ENCODE measurements at regions not wholly inside any gene's neighbourhood (a gene's known extent, or its start where the extent isn't known, plus 50 kb on each side); places are given as distances from the start of the nearest gene placed in this dataset.

- no peak overlapping the region for H3K9ac ChIP-seq (ENCODE audit: low read length in 3 of 3)
- DNase-seq = no peak
- no peak overlapping the region for H3K4me3 ChIP-seq (ENCODE audit: low read length in 3 of 3)
- no peaks in the 10 kb centered on the region for H3K9me3 ChIP-seq (ENCODE audit: control insufficient read depth in 2 of 3, insufficient read depth in 1 of 3, low read length in 3 of 3)
- no peaks in the 10 kb centered on the region for H3K27me3 ChIP-seq (ENCODE audit: control insufficient read depth, insufficient read depth, low read length)
- peaks cover 0 to 3% (median 0%) of the 10 kb centered on the region in 3 donors for H3K4me1 ChIP-seq (ENCODE audit: control insufficient read depth in 2 of 3, insufficient read depth in 2 of 3, low read depth in 1 of 3, low read length in 3 of 3)
- intact Hi-C loops (cut with DNase I) = no loop called here
- no peak overlapping the region for H3K27ac ChIP-seq (ENCODE audit: low read depth in 2 of 2, low read length in 2 of 2)
- no peak for FAIRE-seq
- no peaks in the 10 kb centered on the region for H3K36me3 ChIP-seq (ENCODE audit: control insufficient read depth in 2 of 3, insufficient read depth in 3 of 3, low read length in 3 of 3)
- TF ChIP-seq, protein P1, sequence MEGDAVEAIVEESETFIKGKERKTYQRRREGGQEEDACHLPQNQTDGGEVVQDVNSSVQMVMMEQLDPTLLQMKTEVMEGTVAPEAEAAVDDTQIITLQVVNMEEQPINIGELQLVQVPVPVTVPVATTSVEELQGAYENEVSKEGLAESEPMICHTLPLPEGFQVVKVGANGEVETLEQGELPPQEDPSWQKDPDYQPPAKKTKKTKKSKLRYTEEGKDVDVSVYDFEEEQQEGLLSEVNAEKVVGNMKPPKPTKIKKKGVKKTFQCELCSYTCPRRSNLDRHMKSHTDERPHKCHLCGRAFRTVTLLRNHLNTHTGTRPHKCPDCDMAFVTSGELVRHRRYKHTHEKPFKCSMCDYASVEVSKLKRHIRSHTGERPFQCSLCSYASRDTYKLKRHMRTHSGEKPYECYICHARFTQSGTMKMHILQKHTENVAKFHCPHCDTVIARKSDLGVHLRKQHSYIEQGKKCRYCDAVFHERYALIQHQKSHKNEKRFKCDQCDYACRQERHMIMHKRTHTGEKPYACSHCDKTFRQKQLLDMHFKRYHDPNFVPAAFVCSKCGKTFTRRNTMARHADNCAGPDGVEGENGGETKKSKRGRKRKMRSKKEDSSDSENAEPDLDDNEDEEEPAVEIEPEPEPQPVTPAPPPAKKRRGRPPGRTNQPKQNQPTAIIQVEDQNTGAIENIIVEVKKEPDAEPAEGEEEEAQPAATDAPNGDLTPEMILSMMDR (IDR thresholded peaks at IDR 0.05; ENCODE audit: borderline replicate concordance, extremely low read depth, insufficient read depth) = no peak
These were observed 313.6 kb downstream of the NUAK1 start for GRCh38 chr12:105825141-105825540.

DNA sequence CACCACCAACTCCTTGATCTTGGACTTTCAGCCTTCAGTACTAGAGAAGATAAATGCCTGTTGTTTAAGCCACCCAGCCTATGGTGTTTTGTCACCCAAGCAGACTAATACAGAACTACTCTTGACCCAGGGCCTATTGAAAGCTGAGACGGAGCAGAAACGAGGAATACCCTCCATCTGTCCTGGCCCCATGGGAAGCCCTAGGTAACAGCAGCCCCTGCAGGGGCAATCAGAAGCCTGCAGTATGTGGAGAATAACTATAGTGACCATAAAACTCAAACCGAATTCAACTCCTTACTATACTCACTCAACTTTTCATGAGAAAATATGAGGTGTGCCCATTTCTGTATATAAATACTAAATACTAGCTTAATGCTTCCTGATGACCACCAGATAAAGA is 307.4 kb downstream of the NUAK1 start:
- intact Hi-C loops (cut with DNase I) = no loop called here
- DNase-seq (no peak), FAIRE-seq (no peak)
- Histone ChIP-seq H3K27me3 (ENCODE audit: control insufficient read depth, insufficient read depth, low read length) (no peaks in the 10 kb centered on the region), H3K9ac (ENCODE audit: low read length in 3 of 3) (no peak overlapping the region), H3K4me1 (ENCODE audit: control insufficient read depth in 2 of 3, insufficient read depth in 2 of 3, low read depth in 1 of 3, low read length in 3 of 3) (no peaks in the 10 kb centered on the region), H3K36me3 (ENCODE audit: control insufficient read depth in 2 of 3, insufficient read depth in 3 of 3, low read length in 3 of 3) (no peaks in the 10 kb centered on the region), H3K9me3 (ENCODE audit: control insufficient read depth in 2 of 3, insufficient read depth in 1 of 3, low read length in 3 of 3) (no peaks in the 10 kb centered on the region), H3K4me3 (ENCODE audit: low read length in 3 of 3) (no peak overlapping the region), H3K27ac (ENCODE audit: low read depth in 2 of 2, low read length in 2 of 2) (no peak overlapping the region)
- TF ChIP-seq, protein P1 (IDR thresholded peaks at IDR 0.05; ENCODE audit: borderline replicate concordance, extremely low read depth, insufficient read depth) = no peak

- H3K27me3 ChIP-seq (ENCODE audit: control insufficient read depth, insufficient read depth, low read length) = no peaks in the 10 kb centered on the region
- FAIRE-seq = no peak
- intact Hi-C loops (cut with DNase I) = no loop called here
- no peaks in the 10 kb centered on the region for H3K36me3 ChIP-seq (ENCODE audit: control insufficient read depth in 2 of 3, insufficient read depth in 3 of 3, low read length in 3 of 3)
- no peaks in the 10 kb centered on the region for H3K4me1 ChIP-seq (ENCODE audit: control insufficient read depth in 2 of 3, insufficient read depth in 2 of 3, low read depth in 1 of 3, low read length in 3 of 3)
- H3K9me3 ChIP-seq (ENCODE audit: control insufficient read depth in 2 of 3, insufficient read depth in 1 of 3, low read length in 3 of 3) = no peaks in the 10 kb centered on the region
- H3K4me3 ChIP-seq (ENCODE audit: low read length in 3 of 3) = no peak overlapping the region
- no peak for DNase-seq
- H3K27ac ChIP-seq (ENCODE audit: low read depth in 2 of 2, low read length in 2 of 2) = no peak overlapping the region
- no peak overlapping the region for H3K9ac ChIP-seq (ENCODE audit: low read length in 3 of 3)
- TF ChIP-seq, protein P1 (IDR thresholded peaks at IDR 0.05; ENCODE audit: borderline replicate concordance, extremely low read depth, insufficient read depth) = no peak
These were observed 306.7 kb downstream of the NUAK1 start for GRCh38 chr12:105832021-105832420.

DNA sequence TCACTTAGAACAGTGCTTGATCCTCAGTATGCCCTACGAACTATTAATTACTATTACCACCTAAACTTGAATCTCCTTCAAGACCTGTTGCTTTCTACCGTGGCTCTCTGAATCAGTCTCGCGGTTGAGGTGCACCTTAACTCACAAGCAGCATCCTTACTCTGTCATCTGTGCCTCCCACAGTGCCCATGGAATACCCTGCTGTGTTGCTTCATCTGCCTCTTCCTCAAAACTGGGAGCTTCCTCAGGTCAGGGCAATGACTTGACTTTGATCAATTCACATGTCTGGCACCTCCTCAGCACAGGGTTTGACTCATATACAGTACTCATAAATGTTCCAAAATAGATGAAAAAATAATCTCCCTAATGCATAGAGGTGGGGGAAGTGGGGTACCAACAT is 305.9 kb downstream of the NUAK1 start:
- H3K4me1 ChIP-seq (ENCODE audit: control insufficient read depth in 2 of 3, insufficient read depth in 2 of 3, low read depth in 1 of 3, low read length in 3 of 3) = no peaks in the 10 kb centered on the region
- H3K9me3 ChIP-seq (ENCODE audit: control insufficient read depth in 2 of 3, insufficient read depth in 1 of 3, low read length in 3 of 3) = no peaks in the 10 kb centered on the region
- TF ChIP-seq, protein P1 (IDR thresholded peaks at IDR 0.05; ENCODE audit: borderline replicate concordance, extremely low read depth, insufficient read depth) = no peak
- no peak for FAIRE-seq
- no peak overlapping the region for H3K9ac ChIP-seq (ENCODE audit: low read length in 3 of 3)
- H3K36me3 ChIP-seq (ENCODE audit: control insufficient read depth in 2 of 3, insufficient read depth in 3 of 3, low read length in 3 of 3) = no peaks in the 10 kb centered on the region
- no peak overlapping the region for H3K27ac ChIP-seq (ENCODE audit: low read depth in 2 of 2, low read length in 2 of 2)
- no peaks in the 10 kb centered on the region for H3K27me3 ChIP-seq (ENCODE audit: control insufficient read depth, insufficient read depth, low read length)
- intact Hi-C loops (cut with DNase I) = no loop called here
- no peak for DNase-seq
- H3K4me3 ChIP-seq (ENCODE audit: low read length in 3 of 3) = no peak overlapping the region

All from kidney (tissue), 13 donors.